ENCODE measurements at regions not wholly inside any gene's neighbourhood (a gene's known extent, or its start where the extent isn't known, plus 50 kb on each side); places are given as distances from the start of the nearest gene placed in this dataset.

- intact Hi-C loops (cut with micrococcal nuclease): no loop called here
- Histone ChIP-seq H3K27ac (replicated peaks) (no peak overlapping the region), H3K27me3 (ENCODE audit: low read depth) (no peaks in the 10 kb centered on the region), H3K9me3 (replicated peaks) (peaks cover 14% of the 10 kb centered on the region), H3K4me3 (no peak overlapping the region), H3K36me3 (no peaks in the 10 kb centered on the region), H3K4me1 (no peaks in the 10 kb centered on the region)
- no peak for DNase-seq
- no peak for TF ChIP-seq CTCF (IDR thresholded peaks at IDR 0.05; ENCODE audit: borderline replicate concordance)
These were observed 1197.4 kb upstream of the ADGRL3 start for GRCh38 chr4:60002603-60003337.

- intact Hi-C loops (cut with micrococcal nuclease): no loop called here
- no peak overlapping the region for H3K4me3 ChIP-seq
- no peak for TF ChIP-seq CTCF (IDR thresholded peaks at IDR 0.05; ENCODE audit: borderline replicate concordance)
These were observed 1186.5 kb upstream of the ADGRL3 start for GRCh38 chr4:60013464-60014184.

GRCh38 chr4:60016971-60017370 is 1183.2 kb upstream of the ADGRL3 start:
- Histone ChIP-seq H3K36me3 (no peaks in the 10 kb centered on the region), H3K27ac (replicated peaks) (no peak overlapping the region), H3K27me3 (ENCODE audit: low read depth) (no peaks in the 10 kb centered on the region), H3K4me1 (peaks cover 7% of the 10 kb centered on the region), H3K9me3 (replicated peaks) (peaks cover 5% of the 10 kb centered on the region), H3K4me3 (no peak overlapping the region)
- TF ChIP-seq CTCF (IDR thresholded peaks at IDR 0.05; ENCODE audit: borderline replicate concordance): no peak
- intact Hi-C loops (cut with micrococcal nuclease): no loop called here
- DNase-seq: no peak

More at GRCh38 chr4:60013464-60014184, 1186.5 kb upstream of the ADGRL3 start:
- no peak for DNase-seq
- Histone ChIP-seq H3K4me1 (no peaks in the 10 kb centered on the region), H3K27me3 (ENCODE audit: low read depth) (no peaks in the 10 kb centered on the region), H3K36me3 (no peaks in the 10 kb centered on the region), H3K27ac (replicated peaks) (no peak overlapping the region), H3K9me3 (replicated peaks) (peaks cover 10% of the 10 kb centered on the region)

- Histone ChIP-seq H3K4me1 (peaks cover 7% of the 10 kb centered on the region), H3K27ac (replicated peaks) (no peak overlapping the region), H3K36me3 (no peaks in the 10 kb centered on the region), H3K9me3 (replicated peaks) (no peaks in the 10 kb centered on the region), H3K27me3 (ENCODE audit: low read depth) (no peaks in the 10 kb centered on the region), H3K4me3 (no peak overlapping the region)
- intact Hi-C loops (cut with micrococcal nuclease): no loop called here
- no peak for TF ChIP-seq CTCF (IDR thresholded peaks at IDR 0.05; ENCODE audit: borderline replicate concordance)
- no peak for DNase-seq
These were observed 1180.9 kb upstream of the ADGRL3 start for GRCh38 chr4:60019180-60019579.

GRCh38 chr4:60019946-60020345 is 1180.2 kb upstream of the ADGRL3 start:
- H3K27me3 ChIP-seq (ENCODE audit: low read depth): no peaks in the 10 kb centered on the region
- no peak overlapping the region for H3K4me3 ChIP-seq
- H3K4me1 ChIP-seq: peaks cover 7% of the 10 kb centered on the region
- TF ChIP-seq CTCF (IDR thresholded peaks at IDR 0.05; ENCODE audit: borderline replicate concordance): no peak
- DNase-seq: no peak
- no peaks in the 10 kb centered on the region for H3K9me3 ChIP-seq (replicated peaks)
- no peak overlapping the region for H3K27ac ChIP-seq (replicated peaks)
- H3K36me3 ChIP-seq: no peaks in the 10 kb centered on the region
- intact Hi-C loops (cut with micrococcal nuclease): no loop called here

Measured in left ventricle myocardium inferior (tissue), 1 donor.